ENCODE measurements at regions not wholly inside any gene's neighbourhood (a gene's known extent, or its start where the extent isn't known, plus 50 kb on each side); places are given as distances from the start of the nearest gene placed in this dataset.

GRCh38 chr4:71648923-71649322 is 135.0 kb downstream of the GC start:
- DNase-seq = peak; percentile 34
- Histone ChIP-seq H3K27me3 (ENCODE audit: low read length) (no peaks in the 10 kb centered on the region), H4K20me1 (ENCODE audit: low read length) (no peaks in the 10 kb centered on the region), H3K9ac (ENCODE audit: low read length) (no peak overlapping the region), H3K9me3 (ENCODE audit: low read length) (no peaks in the 10 kb centered on the region), H3K4me3 (ENCODE audit: low read length) (no peak overlapping the region), H3K27ac (ENCODE audit: low read length) (peak overlapping the region; percentile 9; the same call in 1 of the 2 replicates), H3K79me2 (ENCODE audit: low read length) (no peaks in the 10 kb centered on the region), H3K4me2 (ENCODE audit: low read length) (peak overlapping the region; percentile 34), H3K4me1 (ENCODE audit: insufficient read depth, low read length) (peaks cover 22% of the 10 kb centered on the region), H3F3A (ENCODE audit: low read length, unreplicated experiment) (peaks cover 5% of the 10 kb centered on the region), H3K9me2 (replicated peaks; ENCODE audit: low read length) (no peaks in the 10 kb centered on the region), H3K36me3 (ENCODE audit: low read depth, low read length) (no peaks in the 10 kb centered on the region), H2AFZ (ENCODE audit: low read length) (no peak overlapping the region)
- ATAC-seq = no peak; the same call in 1 of the 2 replicates
- intact Hi-C loops (cut with micrococcal nuclease) = loop anchor here (2.0 kb wide), 1 partner anchor 40 kb away; no protein-coding TSS in a partner anchor
- no TSS peak for BruUV-seq (replicated peaks)
- ChIA-PET POLR2A (ENCODE audit: unreplicated experiment) (no interaction called here), CTCF (no interaction called here)
- TF ChIP-seq EZH2phosphoT487 (IDR thresholded peaks at IDR 0.05; ENCODE audit: borderline replicate concordance, low read length) = no peak
- no peak for TF ChIP-seq EZH2 (IDR thresholded peaks at IDR 0.05; ENCODE audit: low read length, unreplicated experiment)
- TF ChIP-seq CTCF (conservative IDR thresholded peaks at IDR 0.05; ENCODE audit: low read depth, low read length) = no peak

- peak; percentile 70 for ATAC-seq
Measured at GRCh38 chr4:71648448-71648847, 135.4 kb downstream of the GC start.

More at GRCh38 chr4:71648448-71648847, 135.4 kb downstream of the GC start:
- Histone ChIP-seq H4K20me1 (ENCODE audit: low read length) (no peaks in the 10 kb centered on the region), H3F3A (ENCODE audit: low read length, unreplicated experiment) (peaks cover 5% of the 10 kb centered on the region), H3K4me3 (ENCODE audit: low read length) (no peak overlapping the region), H3K36me3 (ENCODE audit: low read depth, low read length) (no peaks in the 10 kb centered on the region), H3K27ac (ENCODE audit: low read length) (peak overlapping the region; percentile 50), H3K4me1 (ENCODE audit: insufficient read depth, low read length) (peaks cover 22% of the 10 kb centered on the region), H3K9me3 (ENCODE audit: low read length) (no peaks in the 10 kb centered on the region), H3K4me2 (ENCODE audit: low read length) (peak overlapping the region; percentile 34), H3K9ac (ENCODE audit: low read length) (no peak overlapping the region), H3K9me2 (replicated peaks; ENCODE audit: low read length) (no peaks in the 10 kb centered on the region), H2AFZ (ENCODE audit: low read length) (peak overlapping the region; percentile 14; the same call in 1 of the 2 replicates), H3K79me2 (ENCODE audit: low read length) (no peaks in the 10 kb centered on the region), H3K27me3 (ENCODE audit: low read length) (no peaks in the 10 kb centered on the region)
- POLR2A ChIA-PET (ENCODE audit: unreplicated experiment) = interaction anchor here (0.6 kb wide), 1 partner anchor 40 kb away, joined by 4 read pairs; no protein-coding TSS in a partner anchor
- no peak for TF ChIP-seq EZH2phosphoT487 (IDR thresholded peaks at IDR 0.05; ENCODE audit: borderline replicate concordance, low read length)
- no peak for TF ChIP-seq CTCF (conservative IDR thresholded peaks at IDR 0.05; ENCODE audit: low read depth, low read length)
- TF ChIP-seq EZH2 (IDR thresholded peaks at IDR 0.05; ENCODE audit: low read length, unreplicated experiment) = no peak
- peak; percentile 97 for DNase-seq
- intact Hi-C loops (cut with micrococcal nuclease) = loop anchor here (2.0 kb wide), 1 partner anchor 40 kb away; no protein-coding TSS in a partner anchor
- BruUV-seq (replicated peaks) = no TSS peak
- CTCF ChIA-PET = interaction anchor here (0.6 kb wide), 1 partner anchor 13 kb away, joined by 5 read pairs; no protein-coding TSS in a partner anchor

Data from PC-3 (cell line).